ENCODE measurements at regions not wholly inside any gene's neighbourhood (a gene's known extent, or its start where the extent isn't known, plus 50 kb on each side); places are given as distances from the start of the nearest gene placed in this dataset.
"Not testable (repeated sequence)": the region's sequence is repeated elsewhere in the genome, so short reads cannot be mapped to it uniquely, and the experiment has no call there.

DNA sequence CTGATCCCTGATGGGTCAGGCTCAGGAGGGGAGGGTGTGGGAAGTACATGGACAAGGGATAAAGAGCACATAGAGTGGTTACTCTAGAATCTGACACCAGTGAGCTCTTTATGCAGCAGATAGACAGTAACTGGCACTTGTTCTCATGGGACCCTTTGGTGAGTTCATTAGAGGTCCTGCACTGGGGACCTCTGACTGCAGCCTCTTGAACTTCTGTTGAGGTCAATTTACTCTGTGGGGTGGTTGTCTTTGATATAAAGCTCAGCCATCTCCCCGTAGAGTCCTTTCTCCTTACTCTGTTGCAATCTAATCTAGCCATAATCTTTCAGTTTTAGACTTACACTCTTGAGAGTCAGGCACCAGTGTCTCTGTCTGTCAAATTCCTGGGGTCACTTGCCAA is 222.4 kb downstream of the GPAT3 start:
- Histone ChIP-seq H3K27me3 (replicated peaks) (0 out of 2 replicates have a peak, but pooled peaks cover 3% of the 10 kb centered on the region), H3K4me1 (replicated peaks) (no peaks in the 10 kb centered on the region), H3K4me3 (no peak overlapping the region), H3K36me3 (no peaks in the 10 kb centered on the region), H3K9me3 (replicated peaks) (no peaks in the 10 kb centered on the region), H3K27ac (no peak overlapping the region)
- no peak for DNase-seq (ENCODE audit: low read depth in 1 of 2, low spot score in 2 of 2)

- DNase-seq (ENCODE audit: low read depth in 1 of 2, low spot score in 2 of 2): no peak
- H3K4me1 ChIP-seq (replicated peaks): no peaks in the 10 kb centered on the region
- no peak overlapping the region for H3K27ac ChIP-seq
- H3K9me3 ChIP-seq (replicated peaks): no peaks in the 10 kb centered on the region
- no peak overlapping the region for H3K4me3 ChIP-seq
- no peaks in the 10 kb centered on the region for H3K36me3 ChIP-seq
- H3K27me3 ChIP-seq (replicated peaks): 0 out of 2 replicates have a peak, but pooled peaks cover 3% of the 10 kb centered on the region
Measured at GRCh38 chr4:83757121-83757621, 221.3 kb downstream of the GPAT3 start.

GRCh38 chr4:83753260-83753659 is 217.4 kb downstream of the GPAT3 start:
- H3K27ac ChIP-seq: no peak overlapping the region

DNA sequence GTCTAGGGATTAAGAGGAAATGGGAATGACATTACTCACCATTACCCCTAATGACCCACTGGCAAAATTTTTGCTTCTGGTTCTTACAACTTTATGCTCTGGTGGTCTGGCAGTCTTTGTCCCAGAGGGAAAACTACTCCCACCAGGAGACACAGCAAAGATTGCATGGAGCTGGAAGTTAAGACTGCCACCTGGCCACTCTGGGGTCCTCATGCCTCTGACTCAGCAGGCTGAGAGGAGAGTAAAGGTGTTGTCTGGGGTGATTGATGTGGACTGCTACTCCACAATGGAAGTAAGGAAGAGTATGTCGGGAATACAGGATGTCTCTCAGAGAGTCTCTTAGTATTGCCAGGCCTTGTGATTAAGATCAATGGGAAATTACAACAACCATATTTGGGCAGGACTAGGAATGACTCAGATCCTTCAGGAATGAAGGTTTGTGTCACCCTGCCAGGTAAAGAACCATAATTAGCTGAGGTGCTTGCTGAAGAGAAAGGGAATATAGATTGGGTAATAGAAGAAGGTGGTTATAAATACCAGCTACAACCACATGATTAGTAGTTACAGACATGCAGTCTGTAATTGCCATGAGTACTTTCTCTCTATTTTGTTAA is 215.5 kb downstream of the GPAT3 start:
- no peak for DNase-seq (ENCODE audit: low read depth in 1 of 2, low spot score in 2 of 2)
- Histone ChIP-seq H3K4me1 (replicated peaks) (no peaks in the 10 kb centered on the region), H3K27ac (no peak overlapping the region), H3K4me3 (no peak overlapping the region), H3K27me3 (replicated peaks) (0 out of 2 replicates have a peak, but pooled peaks cover 3% of the 10 kb centered on the region), H3K36me3 (no peaks in the 10 kb centered on the region), H3K9me3 (replicated peaks) (no peaks in the 10 kb centered on the region)

More at GRCh38 chr4:83753260-83753659, 217.4 kb downstream of the GPAT3 start:
- no peak overlapping the region for H3K4me3 ChIP-seq
- no peaks in the 10 kb centered on the region for H3K36me3 ChIP-seq
- H3K27me3 ChIP-seq (replicated peaks): 0 out of 2 replicates have a peak, but pooled peaks cover 3% of the 10 kb centered on the region
- DNase-seq (ENCODE audit: low read depth in 1 of 2, low spot score in 2 of 2): no peak
- no peaks in the 10 kb centered on the region for H3K4me1 ChIP-seq (replicated peaks)
- no peaks in the 10 kb centered on the region for H3K9me3 ChIP-seq (replicated peaks)

DNA sequence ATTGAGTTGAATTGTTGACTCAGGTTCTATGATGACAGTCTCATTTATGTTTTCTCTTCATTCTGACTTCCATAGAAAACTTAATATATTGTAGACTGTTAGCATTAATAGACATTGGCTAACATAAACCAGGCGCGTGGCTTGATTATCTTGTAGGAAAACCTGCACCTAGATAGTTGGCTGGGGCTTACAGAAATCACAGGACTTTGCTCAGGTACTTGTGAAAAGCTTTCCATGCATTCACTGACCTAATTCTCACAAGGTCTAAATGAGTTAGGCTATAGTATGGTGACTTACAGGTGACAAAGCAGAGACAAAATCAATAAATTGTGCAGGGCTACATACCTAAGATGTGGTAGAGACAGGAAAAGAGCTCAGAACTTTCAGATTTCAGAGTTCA is 212.8 kb downstream of the GPAT3 start:
- no peaks in the 10 kb centered on the region for H3K9me3 ChIP-seq (replicated peaks)
- no peak for DNase-seq (ENCODE audit: low read depth in 1 of 2, low spot score in 2 of 2)

DNA sequence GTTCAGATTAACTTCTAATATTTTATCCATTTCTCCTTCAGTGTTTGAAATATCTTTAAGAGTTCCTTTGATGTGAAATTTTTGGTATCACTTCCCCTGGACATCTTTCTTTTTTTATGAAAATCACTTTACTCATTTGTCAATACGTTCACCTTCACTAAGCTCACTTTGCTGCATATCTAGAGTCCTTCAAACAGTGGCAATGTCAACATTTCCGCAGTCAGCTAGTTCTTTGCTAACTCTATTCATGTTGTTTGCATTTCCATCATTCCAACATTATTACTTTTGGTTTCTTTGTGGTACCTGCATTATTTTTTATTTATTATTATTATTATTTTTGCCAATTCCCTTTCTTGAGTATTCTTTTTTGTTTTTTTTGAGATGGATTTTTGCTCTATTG is 203.0 kb downstream of the GPAT3 start:
- peaks cover 22% of the 10 kb centered on the region for H3K27me3 ChIP-seq (replicated peaks)
- H3K9me3 ChIP-seq (replicated peaks): no peaks in the 10 kb centered on the region
- H3K4me1 ChIP-seq (replicated peaks): no peaks in the 10 kb centered on the region
- no peak overlapping the region for H3K27ac ChIP-seq
- H3K4me3 ChIP-seq: no peak overlapping the region
- no peak for DNase-seq (ENCODE audit: low read depth in 1 of 2, low spot score in 2 of 2)
- H3K36me3 ChIP-seq: no peaks in the 10 kb centered on the region

More for the DNA sequence above, 212.8 kb downstream of the GPAT3 start:
- Histone ChIP-seq H3K36me3 (no peaks in the 10 kb centered on the region), H3K27me3 (replicated peaks) (no peaks in the 10 kb centered on the region; the same call in 1 of the 2 replicates), H3K4me3 (no peak overlapping the region), H3K4me1 (replicated peaks) (no peaks in the 10 kb centered on the region), H3K27ac (no peak overlapping the region)

DNA sequence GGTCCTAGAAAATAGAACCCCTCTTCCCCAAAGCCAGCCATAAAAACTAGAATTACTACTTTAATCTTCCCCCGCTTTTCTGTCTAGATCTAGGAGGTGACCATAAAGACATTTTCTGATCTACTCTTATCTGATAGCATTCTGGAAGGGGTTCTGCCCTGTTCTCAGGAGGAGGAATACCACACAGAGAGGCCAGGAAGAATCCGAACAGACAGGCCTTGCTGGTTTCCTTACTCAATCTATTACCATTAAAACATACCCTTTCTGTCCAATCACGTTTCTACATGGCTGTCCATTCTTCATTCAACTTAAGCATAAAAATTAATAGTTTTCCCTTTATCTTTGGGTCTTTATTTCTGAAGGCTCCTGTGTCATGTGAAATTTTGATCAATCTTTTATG is 198.7 kb downstream of the GPAT3 start:
- Histone ChIP-seq H3K27ac (no peak overlapping the region), H3K4me1 (replicated peaks) (no peaks in the 10 kb centered on the region), H3K9me3 (replicated peaks) (no peaks in the 10 kb centered on the region), H3K36me3 (no peaks in the 10 kb centered on the region), H3K4me3 (no peak overlapping the region), H3K27me3 (replicated peaks) (peaks cover 8% of the 10 kb centered on the region; the same call in 1 of the 2 replicates)
- DNase-seq (ENCODE audit: low read depth in 1 of 2, low spot score in 2 of 2): no peak

GRCh38 chr4:83732114-83732635 is 196.3 kb downstream of the GPAT3 start:
- Histone ChIP-seq H3K27ac (no peak overlapping the region), H3K27me3 (replicated peaks) (peaks cover 8% of the 10 kb centered on the region; the same call in 1 of the 2 replicates), H3K9me3 (replicated peaks) (no peaks in the 10 kb centered on the region), H3K4me1 (replicated peaks) (no peaks in the 10 kb centered on the region), H3K4me3 (no peak overlapping the region), H3K36me3 (no peaks in the 10 kb centered on the region)
- DNase-seq (ENCODE audit: low read depth in 1 of 2, low spot score in 2 of 2): no peak

DNA sequence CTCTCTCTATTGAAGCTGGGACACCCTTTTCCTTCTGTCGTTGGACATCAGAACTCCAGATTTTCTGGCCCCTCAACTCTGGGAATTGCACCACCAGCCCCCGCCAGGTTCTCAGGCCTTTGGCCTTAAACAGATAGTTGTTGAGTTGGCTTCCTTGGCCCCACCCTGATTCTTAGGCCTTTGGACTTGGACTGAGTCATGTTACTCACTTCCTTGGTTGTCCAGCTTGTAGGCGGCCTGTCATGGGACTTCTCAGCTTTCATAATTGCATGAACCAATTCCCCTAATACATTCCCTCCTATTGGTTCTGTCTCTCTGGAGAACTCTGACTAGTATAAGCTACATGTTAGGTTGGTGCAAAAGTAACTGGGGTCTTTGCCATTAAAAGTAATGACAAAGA is 195.7 kb downstream of the GPAT3 start:
- H3K27me3 ChIP-seq (replicated peaks): peaks cover 8% of the 10 kb centered on the region; the same call in 1 of the 2 replicates
- H3K4me3 ChIP-seq: no peak overlapping the region
- H3K36me3 ChIP-seq: no peaks in the 10 kb centered on the region
- no peaks in the 10 kb centered on the region for H3K4me1 ChIP-seq (replicated peaks)
- H3K27ac ChIP-seq: no peak overlapping the region
- no peak for DNase-seq (ENCODE audit: low read depth in 1 of 2, low spot score in 2 of 2)
- H3K9me3 ChIP-seq (replicated peaks): no peaks in the 10 kb centered on the region

- not testable (repeated sequence) for H3K9me3 ChIP-seq (replicated peaks); H3K27me3 ChIP-seq (replicated peaks); H3K27ac ChIP-seq; H3K4me1 ChIP-seq (replicated peaks); DNase-seq (ENCODE audit: low read depth in 1 of 2, low spot score in 2 of 2); H3K36me3 ChIP-seq; H3K4me3 ChIP-seq
Measured at GRCh38 chr4:83730958-83731357, 195.1 kb downstream of the GPAT3 start.

GRCh38 chr4:83728191-83728590 is 192.3 kb downstream of the GPAT3 start:
- no peaks in the 10 kb centered on the region for H3K36me3 ChIP-seq
- no peaks in the 10 kb centered on the region for H3K4me1 ChIP-seq (replicated peaks)
- no peaks in the 10 kb centered on the region for H3K27me3 ChIP-seq (replicated peaks)
- DNase-seq (ENCODE audit: low read depth in 1 of 2, low spot score in 2 of 2): no peak
- H3K9me3 ChIP-seq (replicated peaks): no peaks in the 10 kb centered on the region
- no peak overlapping the region for H3K27ac ChIP-seq
- H3K4me3 ChIP-seq: no peak overlapping the region

- H3K27ac ChIP-seq: no peak overlapping the region
- H3K36me3 ChIP-seq: no peaks in the 10 kb centered on the region
- no peaks in the 10 kb centered on the region for H3K9me3 ChIP-seq (replicated peaks)
- H3K4me1 ChIP-seq (replicated peaks): no peaks in the 10 kb centered on the region
- H3K4me3 ChIP-seq: no peak overlapping the region
- no peak for DNase-seq (ENCODE audit: low read depth in 1 of 2, low spot score in 2 of 2)
- H3K27me3 ChIP-seq (replicated peaks): no peaks in the 10 kb centered on the region
Measured at GRCh38 chr4:83725336-83726085, 189.6 kb downstream of the GPAT3 start.

DNA sequence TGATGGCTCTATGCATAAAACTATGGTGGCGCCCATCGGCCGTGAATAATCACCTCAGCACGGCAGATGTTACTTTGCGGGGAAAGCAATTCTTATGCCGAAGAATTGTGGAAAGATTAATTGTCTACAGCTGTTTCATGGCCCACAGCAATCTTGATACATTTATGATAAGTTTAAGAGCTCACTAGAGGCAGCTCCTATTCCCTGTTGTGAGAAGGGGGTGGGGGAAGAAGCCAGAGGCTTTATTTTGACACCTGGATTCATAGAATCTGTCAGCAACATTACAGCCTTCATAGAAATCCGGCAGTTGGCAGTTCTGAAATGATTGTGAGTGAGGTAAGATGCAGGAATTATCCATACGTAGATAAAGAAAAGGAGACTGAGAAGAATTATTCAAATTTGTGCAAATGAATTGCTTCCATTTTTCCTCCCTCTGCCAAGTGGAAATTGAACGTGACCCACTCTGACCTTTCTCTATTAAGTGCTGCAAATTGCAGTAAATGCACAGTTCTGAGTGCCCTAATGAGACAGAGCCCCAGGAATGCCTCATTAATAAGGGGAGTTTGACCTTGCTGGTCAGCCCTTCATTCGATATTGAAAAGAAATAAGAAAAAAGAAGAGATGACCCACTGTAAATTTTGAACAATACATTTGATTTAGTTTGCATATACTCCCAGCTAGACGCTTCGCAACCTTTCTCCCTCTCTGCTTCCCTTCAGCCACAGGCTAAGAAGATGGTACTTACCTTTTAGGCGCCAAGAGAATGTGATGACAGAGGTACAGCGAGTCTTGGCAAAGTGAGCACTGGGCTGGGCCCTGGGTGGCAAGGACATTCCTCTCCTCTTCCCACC is 188.8 kb downstream of the GPAT3 start:
- Histone ChIP-seq H3K4me1 (replicated peaks) (no peaks in the 10 kb centered on the region), H3K36me3 (no peaks in the 10 kb centered on the region), H3K27ac (no peak overlapping the region), H3K4me3 (no peak overlapping the region), H3K9me3 (replicated peaks) (no peaks in the 10 kb centered on the region), H3K27me3 (replicated peaks) (no peaks in the 10 kb centered on the region)
- no peak for DNase-seq (ENCODE audit: low read depth in 1 of 2, low spot score in 2 of 2)

Measured in SJSA1 (cell line).